Skeletal muscle satellite cell (primary cell): ENCODE measurements at regions not wholly inside any gene's neighbourhood (a gene's known extent, or its start where the extent isn't known, plus 50 kb on each side); places are given as distances from the start of the nearest gene placed in this dataset.
A peak's percentile ranks its signal among the peaks of the same experiment; 100 is the strongest.
"Not testable (repeated sequence)": the region's sequence is repeated elsewhere in the genome, so short reads cannot be mapped to it uniquely, and the experiment has no call there.

ENCODE experiments used
- H3K27me3 ChIP-seq: 2 replicates; pipeline ENCODE4 v1.7.0; 2013; ENCODE audit warnings: low read length; ENCODE audit not compliant: control insufficient read depth, insufficient read depth
- H3K36me3 ChIP-seq: 2 replicates; pipeline ENCODE4 v1.7.0; 2013; ENCODE audit warnings: mild to moderate bottlenecking, control low read depth, low read length; ENCODE audit not compliant: insufficient read depth
- H3K4me1 ChIP-seq: 2 replicates; pipeline ENCODE4 v1.7.0; 2013; ENCODE audit warnings: low read length; ENCODE audit not compliant: control insufficient read depth, insufficient read depth
- H3K4me2 ChIP-seq: 2 replicates; pipeline ENCODE4 v1.7.0; 2013; ENCODE audit warnings: mild to moderate bottlenecking, low read length
- H3K4me3 ChIP-seq: 2 replicates; pipeline ENCODE4 v1.7.0; 2013; ENCODE audit warnings: low read length
- H3K9ac ChIP-seq: 2 replicates; pipeline ENCODE4 v1.7.0; 2013; ENCODE audit warnings: mild to moderate bottlenecking, low read depth, low read length, moderate library complexity
- H3K9me3 ChIP-seq: replicated peaks from 2 replicates; pipeline ENCODE4 v1.7.0; 2013; ENCODE audit warnings: mild to moderate bottlenecking, control low read depth, low read length

GRCh38 chr10:9183197-9183880 is 1128.9 kb downstream of the GATA3 start:
- H3K4me2 ChIP-seq, H3K36me3 ChIP-seq, H3K4me3 ChIP-seq, H3K9ac ChIP-seq, H3K9me3 ChIP-seq, H3K4me1 ChIP-seq, H3K27me3 ChIP-seq: not testable (repeated sequence)

- no peak overlapping the region for H3K4me2 ChIP-seq
- H3K27me3 ChIP-seq, result no peaks in the 10 kb centered on the region
- no peak overlapping the region for H3K4me3 ChIP-seq
- no peaks in the 10 kb centered on the region for H3K9me3 ChIP-seq
- H3K36me3 ChIP-seq, result no peaks in the 10 kb centered on the region
- peaks cover 5% of the 10 kb centered on the region for H3K4me1 ChIP-seq
- no peak overlapping the region for H3K9ac ChIP-seq
These were observed 1133.7 kb downstream of the GATA3 start for GRCh38 chr10:9188022-9188810.

GRCh38 chr10:9189448-9189847 is 1135.0 kb downstream of the GATA3 start:
- H3K4me2 ChIP-seq, result no peak overlapping the region
- no peak overlapping the region for H3K9ac ChIP-seq
- H3K9me3 ChIP-seq, result no peaks in the 10 kb centered on the region
- no peak overlapping the region for H3K4me3 ChIP-seq
- H3K4me1 ChIP-seq, result peaks cover 5% of the 10 kb centered on the region
- H3K36me3 ChIP-seq, result no peaks in the 10 kb centered on the region
- H3K27me3 ChIP-seq, result no peaks in the 10 kb centered on the region

GRCh38 chr10:9193120-9193519 is 1138.6 kb downstream of the GATA3 start:
- H3K4me1 ChIP-seq, result peaks cover 4% of the 10 kb centered on the region
- no peak overlapping the region for H3K4me3 ChIP-seq
- no peaks in the 10 kb centered on the region for H3K27me3 ChIP-seq
- H3K4me2 ChIP-seq, result no peak overlapping the region
- no peaks in the 10 kb centered on the region for H3K36me3 ChIP-seq
- no peak overlapping the region for H3K9ac ChIP-seq
- no peaks in the 10 kb centered on the region for H3K9me3 ChIP-seq

DNA sequence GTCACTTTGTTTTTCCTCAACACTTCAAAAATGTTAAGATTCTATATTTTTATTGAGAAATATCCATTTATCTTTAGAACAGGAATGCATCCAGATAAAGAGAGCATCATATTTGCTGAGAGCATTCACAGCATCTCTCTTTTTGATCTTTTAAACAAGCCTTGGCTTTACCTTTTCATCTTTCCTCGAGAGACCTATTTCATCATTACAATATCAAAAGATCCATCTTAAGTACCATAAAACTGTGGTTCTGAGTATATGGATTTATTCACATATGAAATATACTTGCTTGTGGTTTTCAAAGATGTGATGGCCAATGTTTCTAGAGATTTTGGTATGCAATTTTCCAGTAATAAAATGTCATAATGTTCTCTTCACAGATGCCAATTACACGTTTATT is 1140.9 kb downstream of the GATA3 start:
- Histone ChIP-seq H3K9ac (no peak overlapping the region), H3K36me3 (no peaks in the 10 kb centered on the region), H3K9me3 (no peaks in the 10 kb centered on the region), H3K27me3 (no peaks in the 10 kb centered on the region), H3K4me2 (no peak overlapping the region), H3K4me1 (peaks cover 10% of the 10 kb centered on the region), H3K4me3 (no peak overlapping the region)

GRCh38 chr10:9198611-9199010 is 1144.1 kb downstream of the GATA3 start:
- Histone ChIP-seq H3K4me3 (no peak overlapping the region), H3K9me3 (no peaks in the 10 kb centered on the region), H3K27me3 (no peaks in the 10 kb centered on the region), H3K4me2 (peak overlapping the region; percentile 47), H3K9ac (peak overlapping the region; percentile 15), H3K36me3 (no peaks in the 10 kb centered on the region), H3K4me1 (peaks cover 10% of the 10 kb centered on the region)

GRCh38 chr10:9205558-9205957 is 1151.1 kb downstream of the GATA3 start:
- no peaks in the 10 kb centered on the region for H3K4me1 ChIP-seq
- no peaks in the 10 kb centered on the region for H3K36me3 ChIP-seq
- H3K4me3 ChIP-seq, result no peak overlapping the region
- no peaks in the 10 kb centered on the region for H3K27me3 ChIP-seq
- no peaks in the 10 kb centered on the region for H3K9me3 ChIP-seq
- no peak overlapping the region for H3K4me2 ChIP-seq
- no peak overlapping the region for H3K9ac ChIP-seq

GRCh38 chr10:9209105-9209798 is 1154.8 kb downstream of the GATA3 start:
- no peaks in the 10 kb centered on the region for H3K9me3 ChIP-seq
- no peak overlapping the region for H3K9ac ChIP-seq
- H3K27me3 ChIP-seq, result no peaks in the 10 kb centered on the region
- H3K4me2 ChIP-seq, result peak overlapping the region; percentile 52
- no peaks in the 10 kb centered on the region for H3K4me1 ChIP-seq
- H3K36me3 ChIP-seq, result no peaks in the 10 kb centered on the region
- H3K4me3 ChIP-seq, result no peak overlapping the region

DNA sequence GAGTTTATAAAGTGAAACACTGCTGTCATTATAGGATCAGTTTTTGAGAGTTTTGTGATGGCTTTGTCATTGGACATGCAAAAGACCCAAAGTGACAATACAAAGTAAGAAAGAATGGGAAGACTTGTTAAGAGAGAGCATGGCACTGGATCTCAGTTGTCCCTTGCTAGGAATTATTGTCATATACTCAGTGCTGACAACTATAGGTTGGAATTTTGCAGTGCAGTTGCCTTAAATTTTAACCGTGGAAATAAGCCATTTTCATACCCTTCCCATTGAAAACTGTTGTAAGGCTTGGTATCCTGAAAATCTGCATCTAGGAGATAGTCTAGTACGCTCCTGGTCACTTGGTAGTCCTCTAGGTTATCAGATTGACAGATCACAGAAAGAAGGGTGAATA is 1156.7 kb downstream of the GATA3 start:
- Histone ChIP-seq H3K4me2 (no peak overlapping the region), H3K4me1 (no peaks in the 10 kb centered on the region), H3K9me3 (no peaks in the 10 kb centered on the region), H3K27me3 (no peaks in the 10 kb centered on the region), H3K9ac (no peak overlapping the region), H3K36me3 (no peaks in the 10 kb centered on the region), H3K4me3 (no peak overlapping the region)

DNA sequence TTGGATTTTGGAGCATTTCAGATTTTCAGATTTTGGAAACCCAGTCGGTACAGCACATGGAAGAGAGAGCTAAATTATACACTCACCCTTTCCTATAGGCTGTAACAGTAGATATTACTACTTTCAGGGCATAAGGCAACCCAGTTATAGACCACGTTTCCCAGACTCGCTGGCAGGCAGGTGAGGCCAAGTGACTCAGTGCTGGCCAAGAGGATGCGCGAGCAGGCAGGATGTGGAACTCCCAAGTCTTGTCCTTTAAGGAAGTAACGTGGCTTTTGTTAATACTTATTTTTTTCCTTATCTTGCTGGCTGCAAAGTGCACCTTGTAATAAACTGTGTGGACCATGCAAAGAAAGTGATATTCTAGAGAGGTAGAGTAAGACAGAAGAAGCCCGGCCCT is 1160.1 kb downstream of the GATA3 start:
- Histone ChIP-seq H3K4me2 (no peak overlapping the region), H3K9me3 (no peaks in the 10 kb centered on the region), H3K27me3 (no peaks in the 10 kb centered on the region), H3K36me3 (no peaks in the 10 kb centered on the region), H3K4me1 (no peaks in the 10 kb centered on the region), H3K4me3 (no peak overlapping the region), H3K9ac (no peak overlapping the region)

- Histone ChIP-seq H3K4me1 (no peaks in the 10 kb centered on the region), H3K27me3 (no peaks in the 10 kb centered on the region), H3K4me3 (no peak overlapping the region), H3K9ac (no peak overlapping the region), H3K9me3 (no peaks in the 10 kb centered on the region), H3K4me2 (no peak overlapping the region), H3K36me3 (no peaks in the 10 kb centered on the region)
These were observed 1160.6 kb downstream of the GATA3 start for GRCh38 chr10:9215121-9215520.
